ACHN (cell line): ENCODE measurements at regions not wholly inside any gene's neighbourhood (a gene's known extent, or its start where the extent isn't known, plus 50 kb on each side); places are given as distances from the start of the nearest gene placed in this dataset.

Experiments used
- DNase-seq: peaks from one replicate; pipeline ENCODE4 v3.0.0-alpha.2; 2015
- in situ Hi-C: cut with HindIII; loops from 2 replicates; pipeline ENCODE4 v1.10.0; 2017; ENCODE audit warnings: low sequenced_read_pairs, low pct_ligation_motif_present, low pct_unique_long_range_greater_than_20kb

GRCh38 chr12:105559310-105559709 is 228.8 kb downstream of the C12orf75 start:
- in situ Hi-C loops, result no loop called here
- DNase-seq, result no peak

GRCh38 chr12:105561546-105562198 is 231.2 kb downstream of the C12orf75 start:
- in situ Hi-C loops, result no loop called here
- no peak for DNase-seq

GRCh38 chr12:105562199-105562971 is 231.9 kb downstream of the C12orf75 start:
- in situ Hi-C loops, result no loop called here
- peak; percentile 95 for DNase-seq

GRCh38 chr12:105567061-105567460 is 236.6 kb downstream of the C12orf75 start:
- no peak for DNase-seq
- in situ Hi-C loops, result no loop called here

GRCh38 chr12:105569886-105570285 is 239.4 kb downstream of the C12orf75 start:
- in situ Hi-C loops, result no loop called here
- no peak for DNase-seq

GRCh38 chr12:105570944-105571343 is 240.5 kb downstream of the C12orf75 start:
- in situ Hi-C loops, result no loop called here
- DNase-seq, result no peak

- no peak for DNase-seq
- in situ Hi-C loops, result no loop called here
These were observed 243.1 kb downstream of the C12orf75 start for GRCh38 chr12:105573574-105573973.

GRCh38 chr12:105574056-105574715 is 243.7 kb downstream of the C12orf75 start:
- peak; percentile 27 for DNase-seq
- in situ Hi-C loops, result no loop called here

- no peak for DNase-seq
- in situ Hi-C loops, result no loop called here
These were observed 244.7 kb downstream of the C12orf75 start for GRCh38 chr12:105575235-105575634.

- in situ Hi-C loops, result no loop called here
- DNase-seq, result no peak
These were observed 245.8 kb downstream of the C12orf75 start for GRCh38 chr12:105576261-105576660.

- in situ Hi-C loops, result no loop called here
- DNase-seq, result no peak
These were observed 250.4 kb downstream of the C12orf75 start for GRCh38 chr12:105580821-105581352.

- no peak for DNase-seq
- in situ Hi-C loops, result no loop called here
These were observed 250.9 kb downstream of the C12orf75 start for GRCh38 chr12:105581420-105581819.

- in situ Hi-C loops, result no loop called here
- DNase-seq, result no peak
These were observed 254.6 kb downstream of the C12orf75 start for GRCh38 chr12:105585107-105585506.

- in situ Hi-C loops, result no loop called here
- no peak for DNase-seq
These were observed 256.7 kb downstream of the C12orf75 start for GRCh38 chr12:105587237-105587636.

- DNase-seq, result peak; percentile 9
- in situ Hi-C loops, result no loop called here
These were observed 257.6 kb downstream of the C12orf75 start for GRCh38 chr12:105588106-105588505.

GRCh38 chr12:105590571-105590970 is 260.1 kb downstream of the C12orf75 start:
- in situ Hi-C loops, result no loop called here
- no peak for DNase-seq

- no peak for DNase-seq
- in situ Hi-C loops, result no loop called here
These were observed 264.9 kb downstream of the C12orf75 start for GRCh38 chr12:105595440-105595839.

GRCh38 chr12:105596731-105597130 is 266.2 kb downstream of the C12orf75 start:
- no peak for DNase-seq
- in situ Hi-C loops, result no loop called here

GRCh38 chr12:105598031-105598430 is 267.5 kb downstream of the C12orf75 start:
- in situ Hi-C loops, result no loop called here
- no peak for DNase-seq
